ENCODE measurements at regions not wholly inside any gene's neighbourhood (a gene's known extent, or its start where the extent isn't known, plus 50 kb on each side); places are given as distances from the start of the nearest gene placed in this dataset.
A peak's percentile ranks its signal among the peaks of the same experiment; 100 is the strongest.

- DNase-seq (ENCODE audit: low read depth) = no peak
Observed at GRCh38 chr7:25815711-25816110, 336.3 kb upstream of the NFE2L3 start.

GRCh38 chr7:25820432-25821040 is 331.5 kb upstream of the NFE2L3 start:
- DNase-seq (ENCODE audit: low read depth) = no peak

- no peak for DNase-seq (ENCODE audit: low read depth)
Observed at GRCh38 chr7:25821225-25821624, 330.8 kb upstream of the NFE2L3 start.

GRCh38 chr7:25822823-25823222 is 329.2 kb upstream of the NFE2L3 start:
- DNase-seq (ENCODE audit: low read depth) = no peak

- DNase-seq (ENCODE audit: low read depth) = no peak
Observed at GRCh38 chr7:25823571-25823970, 328.4 kb upstream of the NFE2L3 start.

GRCh38 chr7:25828468-25828867 is 323.5 kb upstream of the NFE2L3 start:
- DNase-seq (ENCODE audit: low read depth) = no peak

- DNase-seq (ENCODE audit: low read depth) = no peak
Observed at GRCh38 chr7:25829663-25830062, 322.3 kb upstream of the NFE2L3 start.

GRCh38 chr7:25830215-25830614 is 321.8 kb upstream of the NFE2L3 start:
- no peak for DNase-seq (ENCODE audit: low read depth)

GRCh38 chr7:25831062-25831691 is 320.8 kb upstream of the NFE2L3 start:
- DNase-seq (ENCODE audit: low read depth) = no peak

- DNase-seq (ENCODE audit: low read depth) = peak; percentile 9
Observed at GRCh38 chr7:25831831-25832411, 320.1 kb upstream of the NFE2L3 start.

GRCh38 chr7:25832456-25832855 is 319.5 kb upstream of the NFE2L3 start:
- DNase-seq (ENCODE audit: low read depth) = no peak

- no peak for DNase-seq (ENCODE audit: low read depth)
Observed at GRCh38 chr7:25832929-25833328, 319.1 kb upstream of the NFE2L3 start.

GRCh38 chr7:25834050-25834449 is 317.9 kb upstream of the NFE2L3 start:
- DNase-seq (ENCODE audit: low read depth) = no peak

GRCh38 chr7:25835197-25835596 is 316.8 kb upstream of the NFE2L3 start:
- DNase-seq (ENCODE audit: low read depth) = no peak

GRCh38 chr7:25839084-25839769 is 312.8 kb upstream of the NFE2L3 start:
- no peak for DNase-seq (ENCODE audit: low read depth)

- no peak for DNase-seq (ENCODE audit: low read depth)
Observed at GRCh38 chr7:25840209-25840792, 311.7 kb upstream of the NFE2L3 start.

GRCh38 chr7:25841575-25841974 is 310.4 kb upstream of the NFE2L3 start:
- DNase-seq (ENCODE audit: low read depth) = no peak

- DNase-seq (ENCODE audit: low read depth) = no peak
Observed at GRCh38 chr7:25842201-25842733, 309.7 kb upstream of the NFE2L3 start.

GRCh38 chr7:25843467-25843866 is 308.5 kb upstream of the NFE2L3 start:
- DNase-seq (ENCODE audit: low read depth) = no peak

GRCh38 chr7:25844102-25844870 is 307.7 kb upstream of the NFE2L3 start:
- DNase-seq (ENCODE audit: low read depth) = no peak

- no peak for DNase-seq (ENCODE audit: low read depth)
Observed at GRCh38 chr7:25845464-25845863, 306.5 kb upstream of the NFE2L3 start.

- peak; percentile 72 for DNase-seq (ENCODE audit: low read depth)
Observed at GRCh38 chr7:25846722-25847121, 305.3 kb upstream of the NFE2L3 start.

Measured in fibroblast of gingiva (primary cell).